NCI-H146 treated with DMSO at 0.1 percent for 48 hours (cell line): ENCODE measurements at regions not wholly inside any gene's neighbourhood (a gene's known extent, or its start where the extent isn't known, plus 50 kb on each side); places are given as distances from the start of the nearest gene placed in this dataset.
"Not testable (repeated sequence)": the region's sequence is repeated elsewhere in the genome, so short reads cannot be mapped to it uniquely, and the experiment has no call there.

ENCODE experiments used
- DNase-seq: peaks from one replicate; lab custom pipeline; 2025; ENCODE audit not compliant: unreplicated experiment; lab: John Stamatoyannopoulos, UW

- DNase-seq: no peak
Observed at GRCh38 chr2:143889216-143889615, 630.7 kb downstream of the ZEB2 start.

- DNase-seq: no peak
Observed at GRCh38 chr2:143885461-143885860, 634.5 kb downstream of the ZEB2 start.

- peak; percentile 72 for DNase-seq
Observed at GRCh38 chr2:143881246-143881645, 638.7 kb downstream of the ZEB2 start.

GRCh38 chr2:143877876-143878530 is 641.9 kb downstream of the ZEB2 start:
- peak; percentile 43 for DNase-seq

- no peak for DNase-seq
Observed at GRCh38 chr2:143877056-143877455, 642.9 kb downstream of the ZEB2 start.

- no peak for DNase-seq
Observed at GRCh38 chr2:143875295-143876233, 644.4 kb downstream of the ZEB2 start.

GRCh38 chr2:143873886-143874285 is 646.0 kb downstream of the ZEB2 start:
- DNase-seq: no peak

- DNase-seq: no peak
Observed at GRCh38 chr2:143870696-143871095, 649.2 kb downstream of the ZEB2 start.

- DNase-seq: no peak
Observed at GRCh38 chr2:143856978-143857377, 662.9 kb downstream of the ZEB2 start.

GRCh38 chr2:143852759-143853158 is 667.2 kb downstream of the ZEB2 start:
- no peak for DNase-seq

- DNase-seq: no peak
Observed at GRCh38 chr2:143850084-143850483, 669.8 kb downstream of the ZEB2 start.

GRCh38 chr2:143847257-143847656 is 672.7 kb downstream of the ZEB2 start:
- no peak for DNase-seq

GRCh38 chr2:143844986-143845385 is 674.9 kb downstream of the ZEB2 start:
- no peak for DNase-seq

GRCh38 chr2:143843686-143844085 is 676.2 kb downstream of the ZEB2 start:
- no peak for DNase-seq

GRCh38 chr2:143842836-143843235 is 677.1 kb downstream of the ZEB2 start:
- DNase-seq: no peak

- DNase-seq: no peak
Observed at GRCh38 chr2:143841935-143842334, 678.0 kb downstream of the ZEB2 start.

- DNase-seq: no peak
Observed at GRCh38 chr2:143840601-143841000, 679.3 kb downstream of the ZEB2 start.

- DNase-seq: no peak
Observed at GRCh38 chr2:143840194-143840593, 679.7 kb downstream of the ZEB2 start.

- DNase-seq: no peak
Observed at GRCh38 chr2:143839456-143839855, 680.5 kb downstream of the ZEB2 start.

GRCh38 chr2:143837055-143837454 is 682.9 kb downstream of the ZEB2 start:
- not testable (repeated sequence) for DNase-seq

- DNase-seq: no peak
Observed at GRCh38 chr2:143835481-143835880, 684.4 kb downstream of the ZEB2 start.

- no peak for DNase-seq
Observed at GRCh38 chr2:143833015-143833660, 686.8 kb downstream of the ZEB2 start.
